Activated naive CD8-positive, alpha-beta T cell treated with anti-CD3 and anti-CD28 coated beads for 36 hours (primary cell): ENCODE measurements at regions not wholly inside any gene's neighbourhood (a gene's known extent, or its start where the extent isn't known, plus 50 kb on each side); places are given as distances from the start of the nearest gene placed in this dataset.
"Not testable (repeated sequence)": the region's sequence is repeated elsewhere in the genome, so short reads cannot be mapped to it uniquely, and the experiment has no call there.

ENCODE experiments used
- DNase-seq: peaks from one replicate; pipeline ENCODE4 v3.0.0; 2021
- H3K27ac Mint-ChIP-seq: one replicate; pipeline ENCODE4 v1.8.0; 2022; ENCODE audit warnings: mild to moderate bottlenecking, moderate library complexity, mixed read lengths
- H3K27me3 Mint-ChIP-seq: one replicate; pipeline ENCODE4 v1.8.0; 2022; ENCODE audit warnings: mild to moderate bottlenecking, mixed read lengths
- H3K36me3 Mint-ChIP-seq: one replicate; pipeline ENCODE4 v1.8.0; 2021; ENCODE audit warnings: mild to moderate bottlenecking, mixed read lengths
- H3K4me1 Mint-ChIP-seq: one replicate; pipeline ENCODE4 v1.8.0; 2021; ENCODE audit warnings: mixed read lengths
- H3K4me3 Mint-ChIP-seq: one replicate; pipeline ENCODE4 v1.8.0; 2022; ENCODE audit warnings: mild to moderate bottlenecking, moderate library complexity, mixed read lengths
- H3K9me3 Mint-ChIP-seq: one replicate; pipeline ENCODE4 v1.8.0; 2022; ENCODE audit warnings: mixed read lengths

DNA sequence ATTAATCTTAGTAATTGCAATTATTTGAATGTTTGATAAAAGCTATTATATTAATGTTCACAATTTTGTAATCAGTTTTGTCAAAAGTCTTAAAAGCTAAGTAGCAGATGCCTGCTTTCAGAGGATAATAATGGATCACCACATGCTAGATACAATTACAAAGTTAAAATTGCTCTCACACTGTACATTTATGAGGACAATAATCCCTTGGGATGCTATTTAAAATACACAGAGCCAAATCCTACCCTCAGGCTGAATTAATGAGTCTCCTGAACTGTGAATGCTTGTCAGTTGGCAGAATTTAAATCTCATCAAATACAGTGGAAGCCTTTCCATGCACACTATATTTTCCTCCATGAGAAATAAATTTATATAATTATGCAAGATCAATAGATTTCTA is 153.3 kb upstream of the SYNCRIP start:
- DNase-seq, result no peak
- no peaks in the 10 kb centered on the region for H3K36me3 Mint-ChIP-seq
- no peaks in the 10 kb centered on the region for H3K27me3 Mint-ChIP-seq
- H3K9me3 Mint-ChIP-seq, result peaks cover 1% of the 10 kb centered on the region
- H3K4me1 Mint-ChIP-seq, result no peaks in the 10 kb centered on the region
- no peak overlapping the region for H3K4me3 Mint-ChIP-seq
- H3K27ac Mint-ChIP-seq, result no peak overlapping the region

DNA sequence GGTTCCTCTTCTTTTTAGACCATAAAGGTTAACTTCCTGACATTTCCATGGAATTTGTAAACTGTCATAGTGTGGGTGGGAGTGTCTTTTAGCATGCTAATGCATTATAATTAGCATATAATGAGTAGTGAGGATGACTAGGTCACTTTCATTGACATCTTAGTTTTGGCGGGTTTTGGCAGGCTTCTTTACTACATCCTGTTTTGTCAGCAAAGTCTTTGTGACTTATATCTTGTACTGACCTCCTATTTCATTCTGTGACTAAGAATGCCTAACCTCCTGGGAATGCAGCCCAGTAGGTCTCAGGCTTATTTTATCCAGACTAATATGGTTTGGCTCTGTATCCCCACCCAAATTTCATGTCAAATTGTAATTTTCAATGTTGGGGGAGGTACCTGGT is 149.6 kb upstream of the SYNCRIP start:
- H3K9me3 Mint-ChIP-seq, result peaks cover 6% of the 10 kb centered on the region
- H3K27me3 Mint-ChIP-seq, result no peaks in the 10 kb centered on the region
- H3K27ac Mint-ChIP-seq, result no peak overlapping the region
- no peaks in the 10 kb centered on the region for H3K36me3 Mint-ChIP-seq
- no peak for DNase-seq
- no peak overlapping the region for H3K4me3 Mint-ChIP-seq
- no peaks in the 10 kb centered on the region for H3K4me1 Mint-ChIP-seq

DNA sequence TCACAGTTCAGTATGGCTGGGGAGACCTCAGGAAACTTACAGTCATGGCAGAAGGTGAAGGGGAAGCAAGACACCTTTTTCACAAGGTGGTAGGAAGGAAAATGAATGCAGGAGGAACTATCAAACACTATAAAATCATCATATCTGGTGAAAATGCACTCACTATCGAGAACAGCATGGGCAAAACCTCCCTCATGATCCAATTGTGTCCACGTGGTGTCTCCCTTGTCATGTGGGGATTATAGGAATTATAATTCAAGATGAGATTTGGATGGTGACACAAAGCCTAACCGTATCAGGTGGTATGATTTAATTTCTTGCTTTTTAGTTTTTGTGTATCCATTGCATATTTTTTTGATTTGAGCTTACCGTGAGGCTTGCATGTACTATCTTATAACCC is 133.2 kb upstream of the SYNCRIP start:
- no peaks in the 10 kb centered on the region for H3K36me3 Mint-ChIP-seq
- peaks cover 12% of the 10 kb centered on the region for H3K9me3 Mint-ChIP-seq

DNA sequence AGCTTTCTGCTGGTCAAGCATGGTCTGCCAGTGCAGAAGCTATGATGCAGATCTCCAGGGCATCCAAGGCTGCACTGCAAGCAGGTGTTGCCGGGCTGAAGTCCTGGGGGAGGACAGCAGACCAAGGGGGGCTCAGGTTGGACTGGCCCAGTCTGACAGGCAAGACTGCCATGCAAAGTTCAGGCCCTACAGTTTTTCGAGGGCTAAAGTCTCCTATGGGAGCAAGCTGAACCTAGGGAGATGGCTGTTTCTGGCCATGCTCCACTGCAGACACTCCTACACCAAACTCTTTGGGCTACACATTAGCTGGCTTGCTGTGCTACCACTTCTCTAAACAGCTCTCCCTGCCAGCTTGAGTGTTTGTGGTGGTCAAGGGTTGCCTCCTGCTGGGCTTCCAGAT is 130.0 kb upstream of the SYNCRIP start:
- Mint-ChIP-seq H3K9me3 (peaks cover 6% of the 10 kb centered on the region), H3K4me3 (no peak overlapping the region), H3K4me1 (no peaks in the 10 kb centered on the region), H3K36me3 (no peaks in the 10 kb centered on the region), H3K27ac (no peak overlapping the region), H3K27me3 (peaks cover 14% of the 10 kb centered on the region)
- DNase-seq, result no peak

More for the DNA sequence above, 133.2 kb upstream of the SYNCRIP start:
- no peak for DNase-seq
- H3K27me3 Mint-ChIP-seq, result peaks cover 11% of the 10 kb centered on the region
- no peaks in the 10 kb centered on the region for H3K4me1 Mint-ChIP-seq
- H3K4me3 Mint-ChIP-seq, result no peak overlapping the region
- no peak overlapping the region for H3K27ac Mint-ChIP-seq

DNA sequence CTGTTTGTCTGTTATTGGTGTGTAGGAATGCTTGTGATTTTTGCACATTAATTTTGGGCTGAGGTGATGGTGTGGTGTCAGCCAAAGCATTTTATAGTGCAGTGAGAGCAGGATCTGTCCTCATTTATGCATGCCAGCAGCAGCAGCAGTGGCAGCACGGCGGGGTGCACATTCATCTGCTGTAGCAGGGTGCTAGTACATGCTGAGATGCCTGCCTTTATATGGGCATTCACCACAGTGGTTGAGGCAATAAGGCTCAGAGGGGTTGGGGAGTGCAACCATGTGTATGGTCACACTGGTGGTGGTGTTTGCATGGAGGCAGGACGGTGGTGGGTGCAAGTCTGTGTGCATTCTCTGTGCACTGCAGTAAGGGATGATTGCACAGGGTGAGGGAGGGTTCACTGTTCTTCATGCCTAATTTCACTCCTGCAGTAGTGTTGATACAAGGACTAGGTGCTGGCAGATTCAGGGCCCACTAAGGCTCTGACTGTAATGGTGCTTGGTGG is 129.3 kb upstream of the SYNCRIP start:
- no peaks in the 10 kb centered on the region for H3K36me3 Mint-ChIP-seq
- DNase-seq, result no peak
- peaks cover 14% of the 10 kb centered on the region for H3K27me3 Mint-ChIP-seq
- no peak overlapping the region for H3K4me3 Mint-ChIP-seq
- no peaks in the 10 kb centered on the region for H3K4me1 Mint-ChIP-seq
- H3K9me3 Mint-ChIP-seq, result peaks cover 1% of the 10 kb centered on the region
- H3K27ac Mint-ChIP-seq, result no peak overlapping the region

DNA sequence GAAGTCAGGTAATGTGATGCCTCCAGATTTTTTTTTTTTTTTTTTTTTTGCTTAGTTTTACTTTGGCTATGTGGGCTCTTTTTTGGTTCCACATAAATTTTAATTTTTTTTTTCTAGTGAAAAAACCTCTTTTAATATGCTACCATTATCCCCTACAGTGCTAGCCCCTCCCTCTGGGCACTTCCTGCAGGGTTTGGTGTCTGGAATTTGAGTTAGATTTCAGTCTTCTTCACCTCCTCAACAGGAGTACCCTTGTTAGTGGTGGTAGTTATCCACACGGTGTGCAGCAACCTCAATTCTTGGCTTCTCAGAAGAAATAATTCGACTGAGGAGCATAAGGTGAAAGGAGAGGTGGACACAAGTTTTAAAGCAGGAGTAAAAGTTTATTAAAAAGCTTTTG is 128.8 kb upstream of the SYNCRIP start:
- Mint-ChIP-seq H3K9me3 (no peaks in the 10 kb centered on the region), H3K27me3 (peaks cover 14% of the 10 kb centered on the region), H3K27ac (no peak overlapping the region), H3K4me3 (no peak overlapping the region), H3K36me3 (no peaks in the 10 kb centered on the region), H3K4me1 (no peaks in the 10 kb centered on the region)
- no peak for DNase-seq

DNA sequence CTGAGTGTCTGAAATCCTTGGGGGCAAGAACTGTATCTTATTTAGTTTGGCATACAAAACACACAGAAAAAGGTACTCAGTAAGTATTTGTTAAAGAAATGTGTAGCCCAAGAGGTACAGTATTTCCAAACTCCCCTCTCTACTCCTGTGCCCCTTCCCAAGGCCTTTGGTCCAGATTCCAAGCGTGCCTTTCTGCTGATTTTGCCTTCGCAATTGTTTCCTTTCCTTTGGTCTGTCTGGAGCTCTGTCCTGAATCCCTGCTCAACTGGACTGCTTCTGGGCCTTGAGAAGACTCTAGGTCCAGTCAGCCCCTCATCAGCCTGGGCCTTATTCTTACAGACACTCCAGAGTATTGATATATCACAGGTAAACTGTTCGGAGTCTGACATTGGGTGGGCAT is 122.2 kb upstream of the SYNCRIP start:
- Mint-ChIP-seq H3K4me1 (no peaks in the 10 kb centered on the region), H3K9me3 (no peaks in the 10 kb centered on the region), H3K36me3 (no peaks in the 10 kb centered on the region), H3K4me3 (no peak overlapping the region), H3K27me3 (peaks cover 10% of the 10 kb centered on the region), H3K27ac (no peak overlapping the region)
- no peak for DNase-seq

DNA sequence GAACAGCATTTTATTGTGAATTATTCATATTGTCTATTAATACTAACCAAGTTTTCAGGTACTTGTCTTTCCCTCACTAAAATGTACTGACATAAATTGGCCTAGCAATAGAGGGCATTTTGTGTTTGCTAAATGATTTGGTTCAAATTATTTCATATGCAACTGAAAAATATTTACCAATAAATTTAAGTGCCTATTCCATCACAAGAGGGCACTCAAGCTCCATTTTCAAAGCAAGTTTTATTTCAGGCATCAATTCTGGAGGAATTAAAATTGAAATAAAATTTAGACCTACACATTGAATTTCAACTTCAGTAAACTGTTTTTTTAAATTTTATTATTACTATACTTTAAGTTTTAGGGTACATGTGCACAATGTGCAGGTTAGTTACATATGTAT is 114.3 kb upstream of the SYNCRIP start:
- Mint-ChIP-seq H3K27ac (no peak overlapping the region), H3K9me3 (no peaks in the 10 kb centered on the region), H3K4me1 (no peaks in the 10 kb centered on the region), H3K4me3 (no peak overlapping the region), H3K27me3 (no peaks in the 10 kb centered on the region), H3K36me3 (no peaks in the 10 kb centered on the region)
- no peak for DNase-seq

DNA sequence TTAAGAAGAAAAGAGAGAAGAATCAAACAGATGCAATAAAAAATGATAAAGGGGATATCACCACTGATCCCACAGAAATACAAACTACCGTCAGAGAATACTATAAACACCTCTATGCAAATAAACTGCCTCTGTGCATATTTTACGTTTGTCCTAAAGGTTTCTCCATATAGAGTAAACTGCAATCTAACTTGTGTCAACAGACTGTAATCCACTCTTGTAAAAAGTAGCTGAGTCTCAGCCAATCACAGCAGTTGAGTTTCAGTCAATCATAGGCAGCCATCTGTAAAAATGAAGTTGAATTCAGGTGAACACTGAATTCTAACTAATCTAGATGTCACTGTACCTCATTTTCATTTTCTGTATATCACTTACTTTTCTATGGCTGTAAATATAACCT is 112.2 kb upstream of the SYNCRIP start:
- H3K27ac Mint-ChIP-seq, result no peak overlapping the region
- no peak for DNase-seq
- no peaks in the 10 kb centered on the region for H3K9me3 Mint-ChIP-seq
- H3K36me3 Mint-ChIP-seq, result no peaks in the 10 kb centered on the region
- H3K27me3 Mint-ChIP-seq, result peaks cover 4% of the 10 kb centered on the region
- no peaks in the 10 kb centered on the region for H3K4me1 Mint-ChIP-seq
- H3K4me3 Mint-ChIP-seq, result no peak overlapping the region

DNA sequence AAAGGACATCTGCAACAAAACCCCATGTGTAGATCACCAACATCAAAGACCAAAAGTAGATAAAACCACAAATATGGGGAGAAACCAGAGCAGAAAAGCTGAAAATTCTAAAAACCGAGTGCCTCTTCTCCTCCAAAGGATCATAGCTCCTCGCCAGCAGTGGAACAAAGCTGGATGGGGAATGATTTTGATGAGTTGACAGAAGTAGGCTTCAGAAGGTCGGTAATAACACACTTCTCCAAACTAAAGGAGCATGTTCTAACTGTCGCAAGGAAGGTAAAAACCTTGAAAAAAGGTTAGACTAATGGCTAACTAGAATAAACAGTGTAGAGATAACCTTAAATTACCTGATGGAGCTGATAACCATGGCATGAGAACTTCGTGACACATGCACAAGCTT is 109.9 kb upstream of the SYNCRIP start:
- Mint-ChIP-seq H3K27me3 (peaks cover 8% of the 10 kb centered on the region), H3K36me3 (no peaks in the 10 kb centered on the region), H3K4me1 (no peaks in the 10 kb centered on the region), H3K9me3 (no peaks in the 10 kb centered on the region), H3K4me3 (no peak overlapping the region), H3K27ac (no peak overlapping the region)
- DNase-seq, result no peak

DNA sequence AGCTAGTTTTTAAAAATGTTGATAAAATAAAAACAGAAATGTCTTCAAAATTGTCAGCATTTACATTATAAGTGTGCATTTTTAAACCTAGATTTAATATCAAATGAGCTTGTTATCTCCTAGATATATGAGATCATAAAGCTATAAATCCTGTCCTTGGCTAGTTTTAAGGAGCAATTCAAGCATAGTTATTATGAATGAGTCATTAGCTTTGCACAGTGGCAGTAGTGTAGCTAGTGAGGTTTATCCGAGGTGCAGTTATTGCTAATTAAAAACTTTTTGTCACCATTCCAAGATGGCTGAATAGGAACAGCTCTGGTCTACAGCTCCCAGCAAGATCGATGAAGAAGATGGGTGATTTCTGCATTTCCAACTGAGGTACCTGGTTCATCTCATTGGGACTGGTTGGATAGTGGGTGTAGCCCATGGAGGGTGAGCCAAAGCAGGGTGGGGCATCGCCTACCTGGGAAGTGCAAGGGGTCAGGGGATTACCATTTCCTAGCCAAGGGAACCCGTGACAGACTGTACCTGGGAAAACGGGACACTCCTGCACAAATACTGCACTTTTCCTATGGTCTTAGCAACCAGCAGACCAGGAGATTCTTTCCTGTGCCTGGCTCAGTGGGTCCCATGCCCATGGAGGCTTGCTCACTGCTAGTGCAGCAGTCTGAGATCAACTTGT is 108.8 kb upstream of the SYNCRIP start:
- Mint-ChIP-seq H3K9me3 (no peaks in the 10 kb centered on the region), H3K36me3 (no peaks in the 10 kb centered on the region), H3K27me3 (peaks cover 8% of the 10 kb centered on the region), H3K27ac (no peak overlapping the region), H3K4me3 (no peak overlapping the region), H3K4me1 (no peaks in the 10 kb centered on the region)
- DNase-seq, result no peak

DNA sequence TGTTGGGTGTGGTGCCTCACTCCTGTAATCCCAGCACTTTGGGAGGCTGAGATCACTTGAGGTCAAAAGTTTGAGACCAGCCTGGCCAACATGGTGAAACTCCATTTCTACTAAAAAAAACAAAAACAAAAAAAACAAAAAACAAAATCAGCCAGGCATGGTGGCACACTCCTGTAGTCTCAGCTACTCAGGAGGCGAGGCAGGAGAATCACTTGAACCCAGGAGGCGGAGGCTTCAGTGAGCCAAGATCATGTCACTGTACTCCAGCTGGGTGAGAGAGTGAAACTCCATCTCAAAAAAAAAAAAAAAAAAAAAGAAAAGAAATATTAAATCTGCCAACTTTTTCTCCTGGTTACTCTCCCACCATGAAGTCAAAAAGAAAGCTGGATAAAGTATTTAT is 107.5 kb upstream of the SYNCRIP start:
- H3K27me3 Mint-ChIP-seq, H3K9me3 Mint-ChIP-seq, H3K4me1 Mint-ChIP-seq, H3K4me3 Mint-ChIP-seq, DNase-seq, H3K36me3 Mint-ChIP-seq, H3K27ac Mint-ChIP-seq: not testable (repeated sequence)

DNA sequence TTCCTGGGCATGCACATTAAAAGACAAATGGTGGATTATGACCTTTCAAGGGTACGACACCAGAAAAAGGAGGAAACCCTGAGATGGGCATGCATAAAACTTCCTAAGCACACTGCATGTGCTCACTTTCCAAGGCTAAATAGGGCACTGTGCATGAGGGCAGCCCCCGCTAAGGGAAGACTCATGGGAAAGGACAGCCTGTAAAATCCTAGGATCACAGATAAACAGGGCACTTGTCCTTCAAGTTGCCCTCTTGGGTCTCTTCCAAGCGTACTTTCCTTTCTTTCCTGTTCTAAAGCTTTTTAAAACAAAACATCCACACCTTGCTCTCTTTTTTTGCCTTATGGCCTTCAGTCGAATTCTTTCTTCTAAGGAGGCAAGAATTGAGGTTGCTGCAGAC is 106.5 kb upstream of the SYNCRIP start:
- Mint-ChIP-seq H3K27me3 (peaks cover 8% of the 10 kb centered on the region), H3K9me3 (no peaks in the 10 kb centered on the region), H3K27ac (no peak overlapping the region), H3K36me3 (no peaks in the 10 kb centered on the region), H3K4me3 (no peak overlapping the region), H3K4me1 (no peaks in the 10 kb centered on the region)
- DNase-seq, result no peak

DNA sequence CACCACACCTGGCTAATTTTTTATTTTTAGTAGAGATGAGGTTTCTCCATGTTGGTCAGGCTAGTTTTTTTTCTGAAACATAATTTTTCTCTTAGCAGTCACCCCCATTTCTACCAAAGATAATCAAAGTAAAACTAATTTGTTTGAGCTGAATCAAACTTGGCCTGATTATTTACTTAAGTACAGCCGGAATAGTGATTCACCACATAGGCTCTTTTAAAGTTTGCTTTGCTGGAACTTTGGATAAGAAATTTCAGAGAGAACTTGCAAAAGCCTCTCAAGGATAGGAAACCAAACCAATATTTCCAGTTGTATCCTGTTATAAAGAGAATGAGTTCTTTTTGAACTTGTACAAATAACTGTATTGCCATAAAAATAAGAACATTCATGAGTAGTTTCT is 105.0 kb upstream of the SYNCRIP start:
- peaks cover 10% of the 10 kb centered on the region for H3K27me3 Mint-ChIP-seq
- H3K27ac Mint-ChIP-seq, result no peak overlapping the region
- no peaks in the 10 kb centered on the region for H3K4me1 Mint-ChIP-seq
- no peaks in the 10 kb centered on the region for H3K9me3 Mint-ChIP-seq
- no peak overlapping the region for H3K4me3 Mint-ChIP-seq
- DNase-seq, result no peak
- no peaks in the 10 kb centered on the region for H3K36me3 Mint-ChIP-seq

DNA sequence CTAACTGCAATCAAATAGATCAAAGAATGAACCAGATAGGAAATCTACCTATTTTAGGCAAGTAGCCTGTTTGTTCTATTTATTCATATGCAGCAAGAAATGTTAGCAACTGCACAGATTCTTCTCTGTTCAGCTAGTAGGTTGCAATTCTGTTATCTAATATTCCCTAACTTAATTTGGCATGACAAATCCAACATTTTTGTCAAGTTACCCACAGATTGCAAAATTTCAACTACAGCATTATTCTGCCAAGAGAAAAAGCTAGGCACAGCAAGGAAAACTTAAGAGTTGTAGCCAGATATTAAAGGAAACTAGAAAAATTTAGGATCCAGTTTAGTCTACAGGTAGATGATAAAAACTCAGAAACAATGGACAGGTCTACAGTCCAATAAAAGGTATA is 104.4 kb upstream of the SYNCRIP start:
- no peak for DNase-seq
- no peak overlapping the region for H3K4me3 Mint-ChIP-seq
- H3K27ac Mint-ChIP-seq, result no peak overlapping the region
- peaks cover 11% of the 10 kb centered on the region for H3K27me3 Mint-ChIP-seq
- H3K36me3 Mint-ChIP-seq, result no peaks in the 10 kb centered on the region
- no peaks in the 10 kb centered on the region for H3K4me1 Mint-ChIP-seq
- no peaks in the 10 kb centered on the region for H3K9me3 Mint-ChIP-seq

DNA sequence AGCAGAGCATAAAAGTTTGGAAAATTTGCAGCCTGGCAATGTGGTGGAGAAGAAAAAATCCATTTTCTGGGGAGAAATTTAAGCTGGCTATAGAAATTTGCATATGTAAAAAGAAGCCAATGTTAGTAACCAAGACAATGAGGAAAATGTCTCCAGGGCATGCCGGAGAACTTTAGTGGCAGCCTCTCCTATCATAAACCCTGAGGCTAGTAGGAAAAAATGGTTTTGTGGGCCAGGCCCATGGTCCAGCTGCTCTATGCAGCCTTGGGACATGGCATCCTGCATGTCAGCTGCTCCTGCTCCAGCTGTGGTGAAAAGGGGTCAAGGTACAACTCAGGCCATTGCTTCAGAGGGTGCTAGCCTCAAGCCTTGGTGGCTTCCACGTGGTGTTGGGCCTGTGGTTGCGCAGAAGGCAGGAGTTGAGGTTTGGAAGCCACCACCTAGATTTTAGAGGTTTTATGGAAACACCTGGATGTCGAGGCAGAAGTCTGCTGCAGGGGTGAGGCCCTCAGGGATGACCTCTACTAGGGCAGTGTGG is 101.8 kb upstream of the SYNCRIP start:
- Mint-ChIP-seq H3K36me3 (no peaks in the 10 kb centered on the region), H3K27ac (no peak overlapping the region), H3K4me1 (no peaks in the 10 kb centered on the region), H3K4me3 (no peak overlapping the region), H3K27me3 (peaks cover 7% of the 10 kb centered on the region), H3K9me3 (no peaks in the 10 kb centered on the region)
- no peak for DNase-seq
